HEK293 (cell line): ENCODE measurements at regions not wholly inside any gene's neighbourhood (a gene's known extent, or its start where the extent isn't known, plus 50 kb on each side); places are given as distances from the start of the nearest gene placed in this dataset.

Experiments
- GLI2 ChIP-seq: fragments of 450-650 bp; formaldehyde crosslinking; IDR thresholded peaks from 2 replicates; pipeline ENCODE4; 2017; ENCODE audit warnings: missing biosample characterization, missing genetic modification characterization, low read depth, borderline replicate concordance
- HOXD13 ChIP-seq: sonication (generic); formaldehyde crosslinking; IDR thresholded peaks from 2 replicates; pipeline ENCODE4 v1.8.0; 2022; ENCODE audit warnings: missing genetic modification reagents, borderline replicate concordance
- IKZF3 ChIP-seq: fragments of 450-650 bp; IDR thresholded peaks from 2 replicates; pipeline ENCODE4 v1.5.0; 2018; ENCODE audit warnings: missing biosample characterization, mild to moderate bottlenecking, missing genetic modification characterization, moderate library complexity
- REPIN1 ChIP-seq: fragments of 450-650 bp; formaldehyde crosslinking; IDR thresholded peaks from 2 replicates; pipeline ENCODE4 v1.5.1; 2017; ENCODE audit warnings: missing biosample characterization, missing genetic modification characterization, low read depth
- SALL2 ChIP-seq: fragments of 450-650 bp; formaldehyde crosslinking; IDR thresholded peaks from 2 replicates; pipeline ENCODE4 v1.5.0; 2017; ENCODE audit warnings: missing biosample characterization, mild to moderate bottlenecking, missing genetic modification characterization, borderline replicate concordance
- SP7 ChIP-seq: fragments of 450-650 bp; formaldehyde crosslinking; IDR thresholded peaks from 2 replicates; pipeline ENCODE4 v1.5.1; 2016; ENCODE audit warnings: missing biosample characterization, missing genetic modification characterization
- TCF7L2 ChIP-seq: IDR thresholded peaks from 2 replicates; pipeline ENCODE4 v1.6.1; 2011; ENCODE audit warnings: low read depth, mild to moderate bottlenecking, inconsistent platforms, low read length, moderate library complexity, borderline replicate concordance
- ZFP37 ChIP-seq: fragments of 450-650 bp; formaldehyde crosslinking; IDR thresholded peaks from 2 replicates; pipeline ENCODE4 v1.5.1; 2016; ENCODE audit warnings: missing biosample characterization, missing genetic modification characterization
- ZFP41 ChIP-seq: fragments of 450-650 bp; formaldehyde crosslinking; IDR thresholded peaks from 2 replicates; pipeline ENCODE4 v1.5.1; 2016; ENCODE audit warnings: missing biosample characterization, missing genetic modification characterization, borderline replicate concordance
- ZNF138 ChIP-seq: fragments of 450-650 bp; formaldehyde crosslinking; IDR thresholded peaks from 2 replicates; pipeline ENCODE4 v1.5.1; 2016; ENCODE audit warnings: missing biosample characterization, missing genetic modification characterization, borderline replicate concordance
- ZNF146 ChIP-seq: fragments of 450-650 bp; formaldehyde crosslinking; IDR thresholded peaks from 2 replicates; pipeline ENCODE4 v1.5.1; 2016; ENCODE audit warnings: missing biosample characterization, missing genetic modification characterization
- ZNF423 ChIP-seq: fragments of 450-650 bp; formaldehyde crosslinking; IDR thresholded peaks from 2 replicates; pipeline ENCODE4 v1.5.1; 2016; ENCODE audit warnings: missing biosample characterization, missing genetic modification characterization
- ZNF514 ChIP-seq: fragments of 450-650 bp; formaldehyde crosslinking; IDR thresholded peaks from 2 replicates; pipeline ENCODE4 v1.5.1; 2016; ENCODE audit warnings: missing biosample characterization, missing genetic modification characterization
- ZNF529 ChIP-seq: fragments of 450-650 bp; formaldehyde crosslinking; IDR thresholded peaks from 2 replicates; pipeline ENCODE4 v1.5.1; 2017; ENCODE audit warnings: missing genetic modification characterization, missing biosample characterization; ENCODE audit not compliant: insufficient replicate concordance
- ZNF555 ChIP-seq: fragments of 450-650 bp; formaldehyde crosslinking; conservative IDR thresholded peaks from 2 replicates; pipeline ENCODE4 v1.5.1; 2017; ENCODE audit warnings: missing biosample characterization, mild to moderate bottlenecking, missing genetic modification characterization, inconsistent platforms
- ZNF600 ChIP-seq: fragments of 450-650 bp; formaldehyde crosslinking; IDR thresholded peaks from 2 replicates; pipeline ENCODE4 v1.5.1; 2016; ENCODE audit warnings: missing biosample characterization, missing genetic modification characterization
- ZNF639 ChIP-seq: fragments of 450-650 bp; formaldehyde crosslinking; IDR thresholded peaks from 2 replicates; pipeline ENCODE4 v1.5.1; 2016; ENCODE audit warnings: missing biosample characterization, missing genetic modification characterization
- ZNF658 ChIP-seq: fragments of 450-650 bp; formaldehyde crosslinking; IDR thresholded peaks from 2 replicates; pipeline ENCODE4; 2016; ENCODE audit warnings: missing biosample characterization, missing genetic modification characterization
- ZNF660 ChIP-seq: fragments of 450-650 bp; IDR thresholded peaks from 2 replicates; pipeline ENCODE4 v1.5.1; 2018; ENCODE audit warnings: missing biosample characterization, mild to moderate bottlenecking, missing genetic modification characterization
- ZNF664 ChIP-seq: fragments of 450-650 bp; formaldehyde crosslinking; IDR thresholded peaks from 2 replicates; pipeline ENCODE4 v1.5.1; 2016; ENCODE audit warnings: missing biosample characterization, missing genetic modification characterization
- ZNF777 ChIP-seq: fragments of 450-650 bp; formaldehyde crosslinking; IDR thresholded peaks from 2 replicates; pipeline ENCODE4 v1.5.1; 2017; ENCODE audit warnings: missing biosample characterization, missing genetic modification characterization, borderline replicate concordance
- ZNF837 ChIP-seq: fragments of 450-650 bp; formaldehyde crosslinking; IDR thresholded peaks from 2 replicates; pipeline ENCODE4 v1.5.1; 2016; ENCODE audit warnings: missing biosample characterization, missing genetic modification characterization
- TF ChIP-seq, protein P1 (sequence below): IDR thresholded peaks from 2 replicates; pipeline ENCODE4 v1.6.1; 2011; ENCODE audit warnings: mild to moderate bottlenecking, low read depth, low read length, borderline replicate concordance
- TF ChIP-seq, protein P2 (sequence below): fragments of 450-650 bp; formaldehyde crosslinking; IDR thresholded peaks from 2 replicates; pipeline ENCODE4 v1.5.1; 2017; ENCODE audit warnings: missing biosample characterization, missing genetic modification characterization
- TF ChIP-seq, protein P3 (sequence below): fragments of 450-650 bp; formaldehyde crosslinking; IDR thresholded peaks from 2 replicates; pipeline ENCODE4 v1.5.1; 2017; ENCODE audit warnings: missing biosample characterization, missing genetic modification characterization
- TF ChIP-seq, protein P4 (sequence below): fragments of 450-650 bp; formaldehyde crosslinking; IDR thresholded peaks from 2 replicates; pipeline ENCODE4 v1.5.1; 2016; ENCODE audit warnings: missing biosample characterization, missing genetic modification characterization
- TF ChIP-seq, protein P5 (sequence below): fragments of 450-650 bp; formaldehyde crosslinking; IDR thresholded peaks from 2 replicates; pipeline ENCODE4 v1.5.0; 2017; ENCODE audit warnings: missing biosample characterization, missing genetic modification characterization, borderline replicate concordance

DNA sequence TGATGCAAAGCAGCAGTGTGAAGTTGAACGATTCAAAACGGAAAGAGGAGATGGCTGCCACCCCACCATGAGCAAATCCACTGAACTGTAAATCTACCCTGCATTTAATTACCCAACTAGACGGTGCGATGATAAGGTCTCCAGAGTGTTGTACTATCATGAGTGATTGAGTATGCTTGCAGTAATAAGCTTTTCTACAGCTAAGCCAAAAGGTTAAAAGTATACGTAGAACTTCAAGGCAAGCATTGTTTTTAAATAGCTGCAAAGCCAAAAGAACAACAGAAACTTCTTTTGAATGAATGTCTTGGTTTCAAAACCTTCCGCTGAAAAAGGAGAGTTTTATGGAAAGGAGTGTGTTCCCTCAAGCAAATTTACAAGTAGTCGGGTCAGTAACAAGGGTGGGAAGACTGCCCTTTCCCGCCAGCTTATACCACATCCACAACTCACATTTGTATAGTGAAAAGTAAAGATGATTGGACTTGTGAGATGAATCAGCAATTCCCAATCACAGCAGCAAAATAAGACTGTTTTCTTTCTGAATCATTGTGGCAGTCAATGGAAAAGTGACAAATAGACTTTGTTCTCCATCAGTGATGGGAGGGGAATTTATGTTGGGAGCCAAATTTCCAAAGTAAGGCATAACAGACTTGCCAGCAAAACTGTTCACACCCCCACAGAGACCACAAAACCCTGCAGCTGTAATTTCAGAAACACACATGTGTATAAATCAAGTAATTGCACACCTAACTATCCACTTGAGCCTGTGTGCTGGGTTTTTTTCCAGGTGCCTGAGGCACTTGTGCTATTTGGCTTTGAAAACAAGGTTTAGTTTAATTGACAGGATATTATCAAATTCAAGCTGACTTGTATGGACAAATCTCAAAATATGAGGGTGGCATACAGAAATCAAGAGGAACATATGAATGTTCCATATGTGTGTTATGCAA lies 407.7 kb upstream of the GRAMD2B start (continued):
- TF ChIP-seq ZFP37 (tag by site-specific recombination): no peak
- TF ChIP-seq, protein P1, sequence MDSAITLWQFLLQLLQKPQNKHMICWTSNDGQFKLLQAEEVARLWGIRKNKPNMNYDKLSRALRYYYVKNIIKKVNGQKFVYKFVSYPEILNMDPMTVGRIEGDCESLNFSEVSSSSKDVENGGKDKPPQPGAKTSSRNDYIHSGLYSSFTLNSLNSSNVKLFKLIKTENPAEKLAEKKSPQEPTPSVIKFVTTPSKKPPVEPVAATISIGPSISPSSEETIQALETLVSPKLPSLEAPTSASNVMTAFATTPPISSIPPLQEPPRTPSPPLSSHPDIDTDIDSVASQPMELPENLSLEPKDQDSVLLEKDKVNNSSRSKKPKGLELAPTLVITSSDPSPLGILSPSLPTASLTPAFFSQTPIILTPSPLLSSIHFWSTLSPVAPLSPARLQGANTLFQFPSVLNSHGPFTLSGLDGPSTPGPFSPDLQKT: no peak
- peak; percentile 19; the same call in 1 of the 2 replicates for TF ChIP-seq ZNF639 (tag by site-specific recombination)
- TF ChIP-seq HOXD13 (CRISPR knock-in tag): no peak
- no peak for TF ChIP-seq ZNF138 (tag by site-specific recombination)
- TF ChIP-seq ZFP41 (tag by site-specific recombination): no peak
- TF ChIP-seq, protein P2, sequence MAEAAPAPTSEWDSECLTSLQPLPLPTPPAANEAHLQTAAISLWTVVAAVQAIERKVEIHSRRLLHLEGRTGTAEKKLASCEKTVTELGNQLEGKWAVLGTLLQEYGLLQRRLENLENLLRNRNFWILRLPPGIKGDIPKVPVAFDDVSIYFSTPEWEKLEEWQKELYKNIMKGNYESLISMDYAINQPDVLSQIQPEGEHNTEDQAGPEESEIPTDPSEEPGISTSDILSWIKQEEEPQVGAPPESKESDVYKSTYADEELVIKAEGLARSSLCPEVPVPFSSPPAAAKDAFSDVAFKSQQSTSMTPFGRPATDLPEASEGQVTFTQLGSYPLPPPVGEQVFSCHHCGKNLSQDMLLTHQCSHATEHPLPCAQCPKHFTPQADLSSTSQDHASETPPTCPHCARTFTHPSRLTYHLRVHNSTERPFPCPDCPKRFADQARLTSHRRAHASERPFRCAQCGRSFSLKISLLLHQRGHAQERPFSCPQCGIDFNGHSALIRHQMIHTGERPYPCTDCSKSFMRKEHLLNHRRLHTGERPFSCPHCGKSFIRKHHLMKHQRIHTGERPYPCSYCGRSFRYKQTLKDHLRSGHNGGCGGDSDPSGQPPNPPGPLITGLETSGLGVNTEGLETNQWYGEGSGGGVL: no peak
- no peak for TF ChIP-seq ZNF660
- TF ChIP-seq, protein P3, sequence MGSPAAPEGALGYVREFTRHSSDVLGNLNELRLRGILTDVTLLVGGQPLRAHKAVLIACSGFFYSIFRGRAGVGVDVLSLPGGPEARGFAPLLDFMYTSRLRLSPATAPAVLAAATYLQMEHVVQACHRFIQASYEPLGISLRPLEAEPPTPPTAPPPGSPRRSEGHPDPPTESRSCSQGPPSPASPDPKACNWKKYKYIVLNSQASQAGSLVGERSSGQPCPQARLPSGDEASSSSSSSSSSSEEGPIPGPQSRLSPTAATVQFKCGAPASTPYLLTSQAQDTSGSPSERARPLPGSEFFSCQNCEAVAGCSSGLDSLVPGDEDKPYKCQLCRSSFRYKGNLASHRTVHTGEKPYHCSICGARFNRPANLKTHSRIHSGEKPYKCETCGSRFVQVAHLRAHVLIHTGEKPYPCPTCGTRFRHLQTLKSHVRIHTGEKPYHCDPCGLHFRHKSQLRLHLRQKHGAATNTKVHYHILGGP (tag by site-specific recombination): no peak
- no peak for TF ChIP-seq ZNF514 (tag by site-specific recombination)
- no peak; the same call in 1 of the 2 replicates for TF ChIP-seq ZNF146 (tag by site-specific recombination)
- TF ChIP-seq REPIN1 (tag by site-specific recombination): no peak
- 0 out of 2 replicates have a peak, but pooled peaks have one; percentile 50 for TF ChIP-seq SP7 (tag by site-specific recombination)
- TF ChIP-seq ZNF529: no peak
- TF ChIP-seq ZNF777 (tag by site-specific recombination): no peak
- peak; percentile 52; the same call in 1 of the 2 replicates for TF ChIP-seq ZNF600 (tag by site-specific recombination)
- peak; percentile 39 for TF ChIP-seq IKZF3
- peak; percentile 82 for TF ChIP-seq GLI2
- no peak for TF ChIP-seq ZNF423 (tag by site-specific recombination)
- TF ChIP-seq ZNF664 (tag by site-specific recombination): peak; percentile 68
- no peak for TF ChIP-seq SALL2 (tag by site-specific recombination)
- TF ChIP-seq ZNF837 (tag by site-specific recombination): no peak
- TF ChIP-seq TCF7L2: peak; percentile 64; the same call in 1 of the 2 replicates
- TF ChIP-seq ZNF658 (tag by site-specific recombination): no peak
- TF ChIP-seq, protein P4, sequence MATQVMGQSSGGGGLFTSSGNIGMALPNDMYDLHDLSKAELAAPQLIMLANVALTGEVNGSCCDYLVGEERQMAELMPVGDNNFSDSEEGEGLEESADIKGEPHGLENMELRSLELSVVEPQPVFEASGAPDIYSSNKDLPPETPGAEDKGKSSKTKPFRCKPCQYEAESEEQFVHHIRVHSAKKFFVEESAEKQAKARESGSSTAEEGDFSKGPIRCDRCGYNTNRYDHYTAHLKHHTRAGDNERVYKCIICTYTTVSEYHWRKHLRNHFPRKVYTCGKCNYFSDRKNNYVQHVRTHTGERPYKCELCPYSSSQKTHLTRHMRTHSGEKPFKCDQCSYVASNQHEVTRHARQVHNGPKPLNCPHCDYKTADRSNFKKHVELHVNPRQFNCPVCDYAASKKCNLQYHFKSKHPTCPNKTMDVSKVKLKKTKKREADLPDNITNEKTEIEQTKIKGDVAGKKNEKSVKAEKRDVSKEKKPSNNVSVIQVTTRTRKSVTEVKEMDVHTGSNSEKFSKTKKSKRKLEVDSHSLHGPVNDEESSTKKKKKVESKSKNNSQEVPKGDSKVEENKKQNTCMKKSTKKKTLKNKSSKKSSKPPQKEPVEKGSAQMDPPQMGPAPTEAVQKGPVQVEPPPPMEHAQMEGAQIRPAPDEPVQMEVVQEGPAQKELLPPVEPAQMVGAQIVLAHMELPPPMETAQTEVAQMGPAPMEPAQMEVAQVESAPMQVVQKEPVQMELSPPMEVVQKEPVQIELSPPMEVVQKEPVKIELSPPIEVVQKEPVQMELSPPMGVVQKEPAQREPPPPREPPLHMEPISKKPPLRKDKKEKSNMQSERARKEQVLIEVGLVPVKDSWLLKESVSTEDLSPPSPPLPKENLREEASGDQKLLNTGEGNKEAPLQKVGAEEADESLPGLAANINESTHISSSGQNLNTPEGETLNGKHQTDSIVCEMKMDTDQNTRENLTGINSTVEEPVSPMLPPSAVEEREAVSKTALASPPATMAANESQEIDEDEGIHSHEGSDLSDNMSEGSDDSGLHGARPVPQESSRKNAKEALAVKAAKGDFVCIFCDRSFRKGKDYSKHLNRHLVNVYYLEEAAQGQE: no peak
- TF ChIP-seq, protein P5, sequence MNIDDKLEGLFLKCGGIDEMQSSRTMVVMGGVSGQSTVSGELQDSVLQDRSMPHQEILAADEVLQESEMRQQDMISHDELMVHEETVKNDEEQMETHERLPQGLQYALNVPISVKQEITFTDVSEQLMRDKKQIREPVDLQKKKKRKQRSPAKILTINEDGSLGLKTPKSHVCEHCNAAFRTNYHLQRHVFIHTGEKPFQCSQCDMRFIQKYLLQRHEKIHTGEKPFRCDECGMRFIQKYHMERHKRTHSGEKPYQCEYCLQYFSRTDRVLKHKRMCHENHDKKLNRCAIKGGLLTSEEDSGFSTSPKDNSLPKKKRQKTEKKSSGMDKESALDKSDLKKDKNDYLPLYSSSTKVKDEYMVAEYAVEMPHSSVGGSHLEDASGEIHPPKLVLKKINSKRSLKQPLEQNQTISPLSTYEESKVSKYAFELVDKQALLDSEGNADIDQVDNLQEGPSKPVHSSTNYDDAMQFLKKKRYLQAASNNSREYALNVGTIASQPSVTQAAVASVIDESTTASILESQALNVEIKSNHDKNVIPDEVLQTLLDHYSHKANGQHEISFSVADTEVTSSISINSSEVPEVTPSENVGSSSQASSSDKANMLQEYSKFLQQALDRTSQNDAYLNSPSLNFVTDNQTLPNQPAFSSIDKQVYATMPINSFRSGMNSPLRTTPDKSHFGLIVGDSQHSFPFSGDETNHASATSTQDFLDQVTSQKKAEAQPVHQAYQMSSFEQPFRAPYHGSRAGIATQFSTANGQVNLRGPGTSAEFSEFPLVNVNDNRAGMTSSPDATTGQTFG: no peak
- TF ChIP-seq ZNF555 (tag by site-specific recombination): no peak
